ENCODE measurements at regions not wholly inside any gene's neighbourhood (a gene's known extent, or its start where the extent isn't known, plus 50 kb on each side); places are given as distances from the start of the nearest gene placed in this dataset.
"Not testable (repeated sequence)": the region's sequence is repeated elsewhere in the genome, so short reads cannot be mapped to it uniquely, and the experiment has no call there.

- no peak for DNase-seq
These were observed 273.8 kb downstream of the C16orf95 start for GRCh38 chr16:87043231-87044031.

- no peak for DNase-seq
These were observed 273.2 kb downstream of the C16orf95 start for GRCh38 chr16:87044032-87044382.

GRCh38 chr16:87044829-87045228 is 272.4 kb downstream of the C16orf95 start:
- DNase-seq: no peak

- no peak for DNase-seq
These were observed 271.6 kb downstream of the C16orf95 start for GRCh38 chr16:87045466-87046216.

GRCh38 chr16:87046235-87046634 is 271.0 kb downstream of the C16orf95 start:
- no peak for DNase-seq

GRCh38 chr16:87047221-87048037 is 269.8 kb downstream of the C16orf95 start:
- no peak for DNase-seq

GRCh38 chr16:87048038-87048729 is 269.0 kb downstream of the C16orf95 start:
- no peak for DNase-seq

GRCh38 chr16:87048730-87049115 is 268.5 kb downstream of the C16orf95 start:
- no peak for DNase-seq

- DNase-seq: not testable (repeated sequence)
These were observed 268.0 kb downstream of the C16orf95 start for GRCh38 chr16:87049216-87049615.

- DNase-seq: no peak
These were observed 267.1 kb downstream of the C16orf95 start for GRCh38 chr16:87050142-87050541.

- DNase-seq: no peak
These were observed 265.5 kb downstream of the C16orf95 start for GRCh38 chr16:87051526-87052320.

GRCh38 chr16:87052506-87052905 is 264.7 kb downstream of the C16orf95 start:
- no peak for DNase-seq

- DNase-seq: no peak
These were observed 263.9 kb downstream of the C16orf95 start for GRCh38 chr16:87053016-87053982.

GRCh38 chr16:87054154-87054553 is 263.0 kb downstream of the C16orf95 start:
- no peak for DNase-seq

GRCh38 chr16:87054856-87055255 is 262.3 kb downstream of the C16orf95 start:
- no peak for DNase-seq

GRCh38 chr16:87056083-87056482 is 261.1 kb downstream of the C16orf95 start:
- no peak for DNase-seq

GRCh38 chr16:87056551-87056950 is 260.6 kb downstream of the C16orf95 start:
- DNase-seq: no peak

- DNase-seq: no peak
These were observed 259.8 kb downstream of the C16orf95 start for GRCh38 chr16:87057211-87057881.

- DNase-seq: no peak
These were observed 259.1 kb downstream of the C16orf95 start for GRCh38 chr16:87057951-87058560.
